HG03342 (cell line): ENCODE measurements at regions not wholly inside any gene's neighbourhood (a gene's known extent, or its start where the extent isn't known, plus 50 kb on each side); places are given as distances from the start of the nearest gene placed in this dataset.
"Not testable (repeated sequence)": the region's sequence is repeated elsewhere in the genome, so short reads cannot be mapped to it uniquely, and the experiment has no call there.

Experiments
- ATAC-seq: cut with Tn5 transposase; IDR thresholded peaks from one replicate; pipeline ENCODE4 v1.9.1; 2021; ENCODE audit warnings: mild to moderate bottlenecking, moderate library complexity; ENCODE audit not compliant: unreplicated experiment

DNA sequence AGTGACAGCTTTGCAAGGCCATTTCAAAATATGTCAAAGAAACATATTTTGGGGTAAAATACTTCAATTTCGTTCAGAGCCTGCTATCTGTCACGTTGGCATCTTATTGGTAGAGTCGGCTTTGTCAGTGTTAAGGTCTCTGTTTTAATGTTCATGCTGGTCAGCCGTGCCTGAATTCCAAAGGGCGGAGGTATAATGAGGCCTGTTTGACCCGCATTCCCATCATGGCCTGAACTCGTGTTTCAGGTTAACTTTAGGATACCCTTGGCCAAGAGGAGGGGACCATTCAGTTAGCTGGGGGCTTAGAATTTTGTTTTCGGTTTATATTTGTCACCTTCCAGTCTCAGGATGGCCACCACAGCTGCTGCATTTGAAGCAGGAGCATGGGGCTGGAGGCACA is 236.4 kb downstream of the NFATC2 start:
- no peak for ATAC-seq

DNA sequence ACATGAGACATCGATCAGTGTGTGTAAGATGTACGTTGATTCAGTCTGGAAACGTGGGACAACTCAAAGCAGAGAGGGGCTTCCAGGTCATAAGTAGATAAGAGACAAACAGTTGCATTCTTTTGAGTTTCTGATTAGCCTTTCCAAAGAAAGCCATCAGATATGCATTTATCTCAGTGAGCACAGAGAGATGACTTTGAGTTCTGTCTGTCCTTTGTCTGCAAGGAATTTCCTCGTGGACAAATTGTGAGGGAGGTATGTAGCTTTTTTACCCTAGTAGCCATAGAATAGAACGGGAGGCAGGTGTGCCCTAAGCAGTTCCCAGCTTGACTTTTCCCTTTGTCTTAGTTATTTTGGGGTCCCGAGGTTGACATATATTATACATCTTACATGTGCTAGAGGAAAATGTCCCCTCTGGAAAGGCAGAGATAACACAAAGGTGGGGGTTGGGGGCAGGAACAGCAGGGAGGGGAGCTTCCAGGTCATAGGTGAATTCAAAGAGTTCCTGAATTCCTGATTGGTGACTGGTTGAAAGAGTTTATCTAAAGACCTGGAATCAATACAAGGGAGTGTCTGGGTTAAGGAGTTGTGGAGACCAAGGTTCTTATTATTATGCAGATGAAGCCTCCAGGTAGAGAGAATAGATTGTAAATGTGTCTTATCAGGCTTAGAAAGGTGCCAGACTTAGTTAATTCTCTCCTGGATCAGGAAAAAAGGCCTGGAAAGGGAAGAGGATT is 237.0 kb downstream of the NFATC2 start:
- no peak for ATAC-seq

DNA sequence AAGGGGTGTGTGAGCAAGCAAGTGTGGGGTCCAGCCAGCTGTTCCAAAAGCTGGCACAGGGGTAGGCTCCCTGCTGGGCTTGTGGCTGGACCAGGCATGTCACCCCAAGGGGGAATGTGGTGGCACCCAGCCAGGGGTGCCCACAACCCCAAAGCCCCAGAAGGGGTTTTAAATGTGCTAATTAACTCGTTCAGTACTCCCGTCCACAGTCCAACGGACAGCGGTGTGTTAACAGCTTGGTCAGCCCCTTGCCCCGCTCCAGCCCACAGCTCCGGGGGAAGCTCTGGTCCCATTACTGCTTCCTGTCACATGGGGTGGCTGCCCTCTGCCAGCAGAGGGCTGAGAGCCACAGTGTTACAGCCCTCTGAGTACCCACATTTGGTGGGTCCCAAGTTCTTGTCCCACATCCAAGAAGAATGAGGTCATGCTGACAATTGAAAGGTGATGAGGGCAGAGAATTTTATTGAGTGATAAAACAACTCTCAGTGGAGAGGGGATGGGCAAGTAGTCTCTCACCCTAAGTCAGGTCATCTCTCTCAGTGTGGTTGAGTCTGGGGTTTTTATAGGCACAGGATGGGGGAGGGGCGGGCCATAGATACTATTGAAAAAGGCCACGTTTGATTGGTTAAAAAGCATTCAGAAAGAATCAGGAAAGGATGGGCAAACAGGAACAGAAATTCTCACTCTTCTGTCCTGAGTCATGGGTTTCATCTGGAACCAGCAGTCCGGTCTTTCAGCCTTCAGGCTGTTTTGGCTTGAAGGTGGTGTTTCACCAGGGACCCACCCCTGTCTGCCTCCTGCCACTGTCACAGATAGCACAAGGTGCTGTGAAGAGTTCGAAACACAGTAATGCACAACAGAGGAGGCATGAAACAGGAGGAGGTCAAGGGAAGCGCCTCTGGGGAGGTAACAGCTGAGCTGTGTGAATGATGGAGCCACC is 238.5 kb downstream of the NFATC2 start:
- no peak for ATAC-seq

DNA sequence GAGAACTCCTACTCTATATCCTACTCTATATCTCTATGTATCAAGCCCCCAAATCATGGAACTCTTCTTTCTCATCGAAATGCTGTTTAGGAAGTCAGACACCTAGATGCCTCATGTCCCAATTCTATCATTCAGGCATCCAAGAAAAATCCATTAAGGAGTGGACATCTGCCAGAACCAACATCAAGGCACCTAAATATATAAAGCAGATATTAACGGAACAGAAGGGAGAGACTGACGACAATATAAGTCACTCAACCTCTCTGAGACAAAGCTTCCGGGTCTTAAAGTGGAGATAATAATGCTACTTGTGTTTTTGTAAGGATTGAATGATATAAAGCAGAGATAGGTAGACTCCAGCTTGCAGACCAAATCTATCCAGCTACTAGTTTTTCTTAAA is 241.5 kb downstream of the NFATC2 start:
- no peak for ATAC-seq

DNA sequence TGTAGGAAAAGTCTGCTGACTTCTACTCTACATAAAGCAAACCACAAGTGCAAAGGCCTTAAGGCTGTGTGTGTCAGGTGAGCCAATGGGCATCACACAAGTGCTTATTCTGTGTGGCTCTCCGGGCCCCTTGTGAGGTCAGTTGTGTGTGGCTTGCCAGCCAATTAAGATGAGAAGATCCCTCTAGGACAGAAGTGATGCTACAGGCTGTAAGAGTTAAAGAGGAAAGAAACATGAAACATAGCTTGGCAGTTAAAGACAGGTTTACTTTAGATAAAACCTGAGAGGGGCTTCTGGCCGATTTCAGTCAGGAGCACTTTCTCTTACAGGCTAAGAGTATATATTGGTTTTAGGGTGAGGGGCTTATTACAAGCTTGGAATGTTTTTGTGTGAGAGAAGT is 242.4 kb downstream of the NFATC2 start:
- ATAC-seq = no peak

DNA sequence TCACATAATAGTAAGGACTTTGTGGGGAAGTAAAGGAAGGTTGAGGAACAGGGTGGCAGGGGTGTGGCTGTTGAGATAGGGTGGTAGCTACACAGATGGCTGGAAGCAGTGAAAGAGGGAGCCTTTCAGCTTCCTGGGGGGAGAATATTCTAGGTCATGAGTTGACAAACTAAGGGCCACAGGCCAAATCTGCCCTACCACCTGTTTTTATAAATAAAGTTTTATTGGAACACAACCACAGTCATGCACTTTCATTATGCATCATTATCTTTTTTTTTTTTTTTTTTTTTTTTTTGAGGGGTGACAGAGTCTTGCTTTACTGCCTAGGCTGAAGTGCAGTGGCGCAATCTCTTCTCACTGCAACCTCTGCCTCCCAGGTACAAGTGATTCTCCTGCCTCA is 243.1 kb downstream of the NFATC2 start:
- ATAC-seq = no peak

DNA sequence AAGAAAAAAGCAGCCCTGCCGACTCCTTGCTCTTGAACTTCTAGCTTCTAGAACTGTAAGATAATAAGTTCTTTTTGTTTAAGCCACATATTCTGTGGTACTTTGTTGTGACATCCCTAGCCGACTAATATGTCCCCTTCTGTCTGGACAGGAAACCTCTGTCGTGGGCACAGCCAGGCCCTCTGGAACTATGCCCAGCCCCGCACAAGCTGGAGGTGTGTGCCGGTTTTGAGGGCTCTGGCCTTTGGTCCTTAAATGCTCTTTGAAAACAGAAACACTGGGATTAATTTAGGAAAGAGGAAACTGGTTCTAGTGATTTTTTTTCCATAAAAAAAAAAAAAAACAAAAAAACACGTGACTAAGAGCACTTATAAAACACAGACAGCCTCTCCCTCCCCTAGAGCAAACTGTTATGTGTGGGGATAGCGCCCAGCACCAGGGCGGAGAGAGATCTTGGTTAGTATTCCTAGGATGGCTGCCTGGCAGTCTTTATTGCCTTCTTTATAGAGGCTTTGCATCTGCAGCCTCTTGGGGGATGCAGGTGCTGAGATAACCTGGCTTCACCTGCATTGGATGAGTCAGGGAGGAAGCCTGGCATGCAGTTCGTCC is 244.3 kb downstream of the NFATC2 start:
- ATAC-seq = no peak

DNA sequence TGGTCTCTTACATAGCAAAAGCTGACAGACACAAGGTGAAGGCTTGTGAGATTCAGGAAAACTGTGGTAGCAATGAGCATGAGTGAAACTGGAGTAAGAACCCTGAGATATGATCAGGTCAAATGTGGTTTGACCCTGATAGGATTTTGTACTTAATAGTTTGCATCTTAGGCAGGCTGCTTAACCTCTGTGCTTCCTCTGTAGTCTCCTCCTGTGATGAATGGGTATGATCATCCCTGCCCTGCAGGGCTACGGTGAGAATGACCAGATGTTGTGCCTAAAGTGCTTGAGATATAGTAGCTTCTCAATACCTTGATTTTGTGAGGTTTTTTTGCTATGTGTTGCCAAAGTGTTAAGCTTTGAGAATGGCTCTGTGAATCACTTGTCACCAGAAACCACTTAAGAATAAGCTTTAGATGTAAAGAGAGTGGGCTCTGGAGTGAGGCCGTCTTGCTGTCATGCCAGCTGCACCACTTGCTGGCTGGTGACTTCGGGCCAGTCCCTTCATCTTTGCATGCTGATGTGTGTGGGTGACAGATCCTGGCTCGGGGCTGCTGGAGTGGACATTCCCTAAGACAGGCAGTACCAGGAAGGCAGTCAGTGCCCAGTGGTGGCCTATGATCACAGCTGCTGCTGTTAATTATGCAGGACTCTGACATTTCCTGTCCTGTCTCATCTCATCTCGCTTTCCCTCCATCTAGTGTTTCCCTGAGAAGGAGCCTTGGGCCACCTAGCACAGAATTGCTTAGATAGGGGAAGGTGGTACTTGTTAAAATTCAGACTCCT is 254.7 kb downstream of the NFATC2 start:
- no peak for ATAC-seq

DNA sequence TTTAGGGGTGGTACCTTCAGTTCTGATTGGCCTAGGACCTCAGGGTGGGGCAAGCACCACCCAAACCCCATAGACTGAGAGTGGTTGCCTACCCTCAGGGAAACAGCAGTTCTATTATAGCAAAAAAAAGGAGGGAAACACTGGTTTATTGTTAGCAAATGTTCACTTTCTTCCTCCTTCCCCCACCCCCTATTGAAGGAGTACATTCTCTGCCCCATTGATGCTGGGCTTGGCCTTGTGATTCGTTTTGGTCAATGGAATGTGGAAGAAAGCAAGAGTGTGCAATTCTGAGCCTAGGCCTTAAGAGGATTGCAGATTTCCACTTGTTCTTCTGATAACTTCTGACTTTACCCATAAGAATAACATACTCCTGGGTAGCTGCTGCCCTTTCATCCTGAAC is 255.8 kb downstream of the NFATC2 start:
- no peak for ATAC-seq

DNA sequence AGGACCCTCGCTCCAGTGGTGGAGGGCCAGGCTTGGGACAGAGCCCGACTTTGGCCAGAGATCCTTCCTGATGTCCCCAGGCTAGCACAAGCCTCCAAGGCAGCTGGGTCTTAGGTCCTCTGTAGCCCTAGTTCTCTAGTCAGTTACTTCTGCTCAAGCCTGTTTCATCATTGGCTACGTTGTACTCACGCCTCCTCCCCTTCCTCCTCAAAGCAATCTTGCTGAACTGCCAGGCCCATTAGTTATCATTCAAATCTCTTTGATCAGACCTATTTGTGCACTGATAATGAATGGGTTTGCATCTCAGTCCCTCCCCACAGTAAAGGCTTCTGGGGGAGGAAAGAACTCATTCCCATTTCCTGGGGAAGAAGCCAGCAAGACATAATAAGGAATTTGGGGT is 256.8 kb downstream of the NFATC2 start:
- no peak for ATAC-seq

DNA sequence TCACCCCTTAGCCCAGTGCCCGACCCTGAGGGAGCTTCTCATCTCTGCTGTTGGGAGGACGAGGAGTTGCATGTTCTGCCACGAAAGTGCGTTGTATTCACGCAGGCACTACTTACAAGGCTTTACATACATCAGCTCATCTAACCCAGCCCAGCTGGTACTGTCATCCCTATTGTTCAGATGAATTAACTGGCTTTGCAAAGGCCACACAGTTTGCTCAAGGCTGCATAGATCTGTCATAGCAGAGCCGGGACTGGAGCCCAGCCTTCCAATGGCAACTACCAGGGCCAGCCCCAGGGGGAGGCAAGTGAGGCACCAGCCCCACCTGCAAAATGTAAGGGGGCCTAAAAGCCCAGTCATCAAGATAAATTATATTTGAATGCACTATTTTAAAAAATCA is 257.6 kb downstream of the NFATC2 start:
- ATAC-seq = no peak

DNA sequence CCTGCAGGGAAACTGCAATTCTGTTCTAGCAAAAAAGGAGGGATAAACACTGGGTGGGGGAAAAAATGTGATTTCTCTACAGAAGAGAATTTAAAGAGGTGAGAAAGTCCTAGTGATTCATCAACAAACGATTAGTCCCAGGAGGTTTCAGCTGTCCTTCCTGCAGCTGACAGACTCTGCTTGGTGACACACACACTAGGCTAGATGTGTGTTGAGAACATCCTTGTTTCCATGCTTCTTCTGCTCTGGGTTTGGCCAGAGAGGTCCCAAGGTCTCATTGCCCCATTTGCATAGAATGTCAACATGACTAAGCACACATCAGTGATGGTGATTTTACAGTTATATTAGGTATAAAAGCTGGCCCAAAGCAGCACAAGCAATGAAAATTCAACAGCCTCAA is 258.3 kb downstream of the NFATC2 start:
- no peak for ATAC-seq

DNA sequence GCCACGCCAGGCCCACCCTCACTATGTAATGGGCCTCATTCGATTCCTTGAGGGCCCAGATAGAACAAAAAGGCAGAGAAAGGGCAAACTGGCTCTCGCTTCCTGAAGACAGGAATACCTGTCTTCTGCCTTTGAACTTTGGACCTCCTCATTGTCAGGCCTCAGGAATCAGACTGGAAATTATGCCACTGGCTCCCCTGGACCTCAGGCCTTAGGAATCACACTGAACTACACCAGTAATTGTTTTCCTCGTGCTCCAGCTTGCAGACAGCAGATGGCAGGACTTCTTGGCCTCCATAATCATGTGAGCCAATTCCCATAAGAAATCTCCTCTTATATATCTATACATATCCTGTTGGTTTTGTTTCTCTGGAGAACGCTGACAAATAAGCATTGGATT is 258.6 kb upstream of the KCNG1 start:
- ATAC-seq = no peak

DNA sequence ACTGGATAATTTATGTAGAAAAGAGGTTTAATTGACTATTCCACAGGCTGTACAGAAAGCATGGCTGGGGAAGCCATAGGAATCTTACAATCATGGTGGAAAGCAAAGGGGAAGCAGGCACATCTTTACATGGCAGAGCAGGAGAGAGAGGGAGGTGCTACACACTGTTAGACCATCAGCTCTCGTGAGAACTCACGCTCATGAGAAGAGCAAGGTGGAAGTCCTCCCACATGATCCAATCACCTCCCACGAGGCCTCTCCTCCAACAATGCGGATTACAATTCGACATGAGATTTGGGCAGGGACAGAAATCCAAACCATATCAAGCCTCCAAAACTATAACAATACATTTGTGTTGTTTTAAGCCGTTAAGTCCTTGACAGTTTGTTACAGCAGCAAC is 257.1 kb upstream of the KCNG1 start:
- no peak for ATAC-seq

DNA sequence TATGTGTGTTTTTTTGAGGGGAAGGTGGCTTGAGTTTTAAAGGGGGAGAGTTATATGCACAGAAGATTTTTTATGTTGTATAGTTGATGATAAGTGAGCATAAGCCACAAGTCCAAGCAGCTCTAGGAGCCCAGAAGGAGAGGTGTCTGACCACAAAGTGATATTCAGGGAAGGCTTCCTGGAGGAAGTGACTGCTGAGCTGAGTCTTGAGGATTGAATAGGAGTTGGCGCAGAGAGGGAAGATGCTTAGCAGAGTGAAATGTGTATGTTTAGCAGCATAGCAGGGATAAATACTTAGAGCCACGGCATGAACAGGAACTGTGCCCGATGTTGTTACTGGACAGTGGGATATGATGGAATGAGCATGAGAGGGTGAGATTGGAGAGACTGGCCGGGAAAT is 255.1 kb upstream of the KCNG1 start:
- ATAC-seq = no peak

DNA sequence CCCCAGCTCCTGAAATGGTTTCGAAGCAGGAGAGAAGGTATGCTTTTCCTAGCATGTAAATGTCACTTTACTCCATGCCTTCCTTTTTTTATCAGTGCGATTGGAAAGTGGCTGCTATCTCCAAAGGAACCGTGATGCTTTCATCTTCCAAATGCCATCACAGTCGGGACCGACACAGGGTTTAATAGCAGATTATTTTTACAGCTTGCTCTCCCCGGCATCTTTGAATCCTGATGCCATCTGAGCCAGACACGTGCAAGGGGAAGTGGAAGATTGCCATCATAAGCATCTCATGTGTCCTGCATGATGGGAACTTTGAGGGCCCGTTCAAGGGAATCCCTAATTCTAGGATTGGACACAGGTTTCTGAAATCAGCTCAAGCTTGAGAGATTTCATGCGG is 253.4 kb upstream of the KCNG1 start:
- no peak for ATAC-seq

DNA sequence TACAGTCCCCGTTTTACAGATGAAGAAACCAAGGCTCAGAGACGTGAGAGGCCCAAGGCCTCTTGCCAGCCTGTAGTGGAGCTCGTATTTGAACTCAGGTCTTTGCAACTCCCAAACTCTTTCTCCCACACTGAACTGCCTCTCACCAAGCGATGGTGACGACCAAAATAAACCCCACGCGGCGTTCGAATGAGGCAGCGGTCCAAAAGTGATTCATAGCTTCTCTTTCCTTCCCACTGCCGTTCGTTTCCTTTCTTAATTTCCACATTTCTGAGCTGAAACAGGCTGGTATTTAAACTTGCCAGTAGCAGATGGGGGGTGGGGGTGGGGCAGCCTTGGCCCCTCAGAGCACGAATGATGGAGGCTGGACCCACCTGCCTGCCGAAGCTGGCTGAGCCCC is 252.9 kb upstream of the KCNG1 start:
- no peak for ATAC-seq

DNA sequence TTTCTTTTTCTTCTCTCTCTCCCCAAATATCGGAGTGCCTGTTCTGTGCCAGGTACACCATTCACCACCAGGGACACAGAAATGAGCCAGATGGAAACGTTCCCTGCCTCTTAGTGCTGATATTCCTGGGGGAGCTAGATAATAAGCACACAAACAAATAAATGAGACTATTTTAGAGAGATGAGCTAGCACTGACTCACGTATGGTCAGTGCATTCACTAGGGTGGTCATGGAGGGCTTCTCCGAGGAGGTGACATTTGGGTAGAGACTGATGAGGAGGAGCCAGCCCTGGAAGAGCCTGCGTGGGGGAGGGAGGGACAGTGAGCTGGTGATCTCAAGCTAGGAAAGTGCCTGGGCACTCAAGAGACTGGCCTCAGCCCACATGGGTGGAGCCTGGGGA is 252.3 kb upstream of the KCNG1 start:
- no peak for ATAC-seq

DNA sequence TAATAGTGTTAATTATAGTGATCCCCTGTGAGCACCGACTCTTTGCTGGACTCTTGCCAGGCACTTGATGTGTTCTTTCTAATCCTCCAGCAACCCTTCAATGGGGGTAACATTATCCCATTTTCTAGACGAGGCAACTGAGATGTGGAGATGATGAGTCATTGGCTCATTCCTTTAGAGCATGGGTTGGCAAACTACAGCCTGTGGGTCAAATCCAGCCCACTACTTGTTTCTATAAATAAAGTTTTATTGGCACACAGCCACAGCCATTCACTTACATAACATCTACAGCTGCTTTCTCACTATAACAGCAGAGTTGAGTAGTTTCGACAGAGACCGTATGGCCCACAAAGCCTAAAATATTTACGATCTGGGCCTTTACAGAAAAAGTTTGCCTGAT is 249.5 kb upstream of the KCNG1 start:
- no peak for ATAC-seq

DNA sequence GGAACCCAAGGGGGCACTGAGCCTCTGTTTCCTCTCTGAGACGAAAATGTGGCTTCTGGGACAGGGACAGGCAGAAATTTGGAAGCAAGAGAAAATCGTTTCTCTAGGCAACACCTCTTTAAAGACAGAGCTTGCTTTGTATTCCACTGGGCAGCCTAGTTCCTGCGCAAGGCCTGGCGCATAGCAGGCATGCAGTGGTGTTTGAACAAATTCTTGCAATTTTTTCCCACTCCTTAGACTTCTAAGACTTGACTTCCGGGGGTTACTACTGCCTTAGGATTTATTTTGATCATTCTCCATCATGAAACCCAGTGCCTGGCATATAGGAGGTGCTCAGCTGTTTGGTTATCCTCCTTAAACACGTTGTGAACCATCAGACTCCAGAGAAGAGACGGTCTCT is 249.0 kb upstream of the KCNG1 start:
- no peak for ATAC-seq

DNA sequence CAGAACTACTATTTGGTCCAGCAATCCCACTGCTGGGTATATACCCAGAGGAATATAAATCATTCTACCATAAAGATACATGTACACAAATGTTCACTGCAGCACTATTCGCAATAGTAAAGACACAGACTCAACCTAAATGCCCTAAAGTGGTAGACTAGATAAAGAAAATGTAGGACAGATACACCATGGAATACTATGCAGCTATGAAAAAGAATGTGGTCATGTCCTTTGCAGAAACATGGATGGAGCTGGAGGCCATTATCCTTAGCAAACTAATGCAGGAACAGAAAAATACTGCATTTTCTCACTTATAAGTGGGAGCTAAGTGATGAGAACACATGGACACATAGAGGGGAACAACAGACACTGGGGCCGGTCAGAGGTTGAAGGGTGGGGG is 248.4 kb upstream of the KCNG1 start:
- not testable (repeated sequence) for ATAC-seq
